ENCODE measurements at regions not wholly inside any gene's neighbourhood (a gene's known extent, or its start where the extent isn't known, plus 50 kb on each side); places are given as distances from the start of the nearest gene placed in this dataset.

DNA sequence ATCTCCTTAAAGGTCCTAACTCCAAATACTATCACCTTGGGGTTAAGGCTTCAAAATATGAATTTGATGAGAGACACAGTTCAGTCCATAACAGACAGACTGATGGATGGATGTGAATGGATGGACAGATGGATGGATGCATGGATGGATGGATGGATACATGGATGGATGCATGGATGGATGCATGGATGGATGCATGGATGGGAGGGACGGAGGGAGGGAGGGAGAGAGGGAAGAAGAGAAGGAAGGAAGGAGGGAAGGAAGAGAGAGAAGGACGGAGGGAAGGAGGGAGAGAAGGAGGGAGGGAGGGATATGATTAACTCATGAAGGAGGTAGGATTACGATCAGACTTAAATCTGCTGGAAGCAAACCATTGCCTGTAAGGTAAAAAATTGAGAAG lies 192.4 kb downstream of the LRRN1 start:
- TF ChIP-seq NFIC (IDR thresholded peaks at IDR 0.05), result no peak
- TF ChIP-seq EGR1 (IDR thresholded peaks at IDR 0.05), result no peak
- no peak for TF ChIP-seq CEBPB (IDR thresholded peaks at IDR 0.05)
- TF ChIP-seq, protein P1, sequence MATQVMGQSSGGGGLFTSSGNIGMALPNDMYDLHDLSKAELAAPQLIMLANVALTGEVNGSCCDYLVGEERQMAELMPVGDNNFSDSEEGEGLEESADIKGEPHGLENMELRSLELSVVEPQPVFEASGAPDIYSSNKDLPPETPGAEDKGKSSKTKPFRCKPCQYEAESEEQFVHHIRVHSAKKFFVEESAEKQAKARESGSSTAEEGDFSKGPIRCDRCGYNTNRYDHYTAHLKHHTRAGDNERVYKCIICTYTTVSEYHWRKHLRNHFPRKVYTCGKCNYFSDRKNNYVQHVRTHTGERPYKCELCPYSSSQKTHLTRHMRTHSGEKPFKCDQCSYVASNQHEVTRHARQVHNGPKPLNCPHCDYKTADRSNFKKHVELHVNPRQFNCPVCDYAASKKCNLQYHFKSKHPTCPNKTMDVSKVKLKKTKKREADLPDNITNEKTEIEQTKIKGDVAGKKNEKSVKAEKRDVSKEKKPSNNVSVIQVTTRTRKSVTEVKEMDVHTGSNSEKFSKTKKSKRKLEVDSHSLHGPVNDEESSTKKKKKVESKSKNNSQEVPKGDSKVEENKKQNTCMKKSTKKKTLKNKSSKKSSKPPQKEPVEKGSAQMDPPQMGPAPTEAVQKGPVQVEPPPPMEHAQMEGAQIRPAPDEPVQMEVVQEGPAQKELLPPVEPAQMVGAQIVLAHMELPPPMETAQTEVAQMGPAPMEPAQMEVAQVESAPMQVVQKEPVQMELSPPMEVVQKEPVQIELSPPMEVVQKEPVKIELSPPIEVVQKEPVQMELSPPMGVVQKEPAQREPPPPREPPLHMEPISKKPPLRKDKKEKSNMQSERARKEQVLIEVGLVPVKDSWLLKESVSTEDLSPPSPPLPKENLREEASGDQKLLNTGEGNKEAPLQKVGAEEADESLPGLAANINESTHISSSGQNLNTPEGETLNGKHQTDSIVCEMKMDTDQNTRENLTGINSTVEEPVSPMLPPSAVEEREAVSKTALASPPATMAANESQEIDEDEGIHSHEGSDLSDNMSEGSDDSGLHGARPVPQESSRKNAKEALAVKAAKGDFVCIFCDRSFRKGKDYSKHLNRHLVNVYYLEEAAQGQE (IDR thresholded peaks at IDR 0.05; ENCODE audit: low read depth), result no peak
- TF ChIP-seq, protein P2, sequence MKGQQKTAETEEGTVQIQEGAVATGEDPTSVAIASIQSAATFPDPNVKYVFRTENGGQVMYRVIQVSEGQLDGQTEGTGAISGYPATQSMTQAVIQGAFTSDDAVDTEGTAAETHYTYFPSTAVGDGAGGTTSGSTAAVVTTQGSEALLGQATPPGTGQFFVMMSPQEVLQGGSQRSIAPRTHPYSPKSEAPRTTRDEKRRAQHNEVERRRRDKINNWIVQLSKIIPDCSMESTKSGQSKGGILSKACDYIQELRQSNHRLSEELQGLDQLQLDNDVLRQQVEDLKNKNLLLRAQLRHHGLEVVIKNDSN (IDR thresholded peaks at IDR 0.05), result no peak
- TF ChIP-seq YY1 (IDR thresholded peaks at IDR 0.05; ENCODE audit: low read depth), result no peak
- no peak for TF ChIP-seq EP300 (IDR thresholded peaks at IDR 0.05; ENCODE audit: borderline replicate concordance)
- TF ChIP-seq RAD21 (IDR thresholded peaks at IDR 0.05; ENCODE audit: low read depth), result no peak

DNA sequence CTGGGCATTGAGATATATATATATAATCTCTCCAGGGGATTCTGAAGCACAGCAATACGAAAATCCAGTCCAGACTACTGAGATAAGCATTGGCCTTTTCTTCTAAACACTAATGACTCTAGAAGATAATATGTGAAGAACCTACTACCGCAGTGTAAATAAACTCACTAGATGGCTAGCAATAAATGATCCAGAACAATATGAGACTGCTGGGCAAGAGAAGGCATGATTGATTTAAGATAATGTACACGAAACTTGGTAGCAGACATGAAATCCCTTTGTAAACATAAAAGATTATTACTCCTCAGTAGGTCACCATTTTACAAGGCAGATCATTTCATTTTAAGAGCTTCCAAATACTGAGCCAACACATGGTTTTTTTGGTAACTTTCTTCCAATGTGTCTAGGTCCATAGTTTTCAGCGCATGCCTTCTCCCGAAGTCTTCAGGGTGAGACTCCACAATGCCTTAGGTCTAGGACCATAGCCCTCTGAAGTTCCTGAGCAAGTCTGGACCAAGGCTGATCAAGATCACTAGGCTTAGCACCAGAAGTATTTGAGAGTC lies 193.2 kb downstream of the LRRN1 start:
- no peak for TF ChIP-seq TCF12 (IDR thresholded peaks at IDR 0.05; ENCODE audit: low read depth)
- no peak for TF ChIP-seq YY1 (IDR thresholded peaks at IDR 0.05; ENCODE audit: low read depth)
- TF ChIP-seq, protein P3, sequence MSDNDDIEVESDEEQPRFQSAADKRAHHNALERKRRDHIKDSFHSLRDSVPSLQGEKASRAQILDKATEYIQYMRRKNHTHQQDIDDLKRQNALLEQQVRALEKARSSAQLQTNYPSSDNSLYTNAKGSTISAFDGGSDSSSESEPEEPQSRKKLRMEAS (IDR thresholded peaks at IDR 0.05), result no peak
- no peak for TF ChIP-seq TAF1 (IDR thresholded peaks at IDR 0.05; ENCODE audit: low read depth)

DNA sequence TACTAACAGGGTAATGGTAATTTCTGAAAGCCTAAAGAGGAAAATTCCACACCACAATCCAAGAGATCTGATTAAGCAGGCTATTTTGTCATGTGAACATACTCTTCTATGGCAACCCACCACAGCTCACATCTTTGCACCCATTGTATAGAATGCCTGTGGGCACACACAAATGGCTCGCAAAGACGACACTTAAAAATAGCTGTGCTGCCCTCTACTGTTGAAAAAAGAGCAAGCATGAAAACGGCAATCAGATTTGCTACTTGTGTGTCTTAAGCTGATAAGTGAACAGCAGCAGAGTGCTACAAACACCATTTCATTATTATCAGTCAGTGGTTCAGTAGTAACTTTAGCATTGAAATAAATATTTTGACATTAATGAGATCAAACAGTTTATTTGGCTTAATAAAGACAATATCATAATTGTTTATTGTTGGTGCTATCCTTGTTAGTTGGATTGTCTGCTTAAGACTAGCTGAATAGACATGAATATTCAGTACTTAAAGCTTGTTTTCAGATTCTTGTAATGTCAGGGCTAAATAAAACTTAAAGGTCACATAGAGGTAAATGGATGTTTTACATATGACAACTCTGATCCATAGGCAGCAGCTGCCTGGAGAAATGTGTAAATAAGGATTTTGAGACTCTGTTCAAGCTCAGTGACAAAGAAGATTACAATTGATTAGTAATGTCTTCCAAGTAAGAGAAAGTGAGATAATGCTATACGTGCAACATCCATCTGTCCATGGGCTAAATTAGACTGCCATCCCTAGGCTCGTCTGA lies 199.1 kb downstream of the LRRN1 start:
- TF ChIP-seq RAD21 (IDR thresholded peaks at IDR 0.05; ENCODE audit: low read depth) (peak; percentile 33; the same call in 1 of the 2 replicates), NFIC (IDR thresholded peaks at IDR 0.05) (no peak)

DNA sequence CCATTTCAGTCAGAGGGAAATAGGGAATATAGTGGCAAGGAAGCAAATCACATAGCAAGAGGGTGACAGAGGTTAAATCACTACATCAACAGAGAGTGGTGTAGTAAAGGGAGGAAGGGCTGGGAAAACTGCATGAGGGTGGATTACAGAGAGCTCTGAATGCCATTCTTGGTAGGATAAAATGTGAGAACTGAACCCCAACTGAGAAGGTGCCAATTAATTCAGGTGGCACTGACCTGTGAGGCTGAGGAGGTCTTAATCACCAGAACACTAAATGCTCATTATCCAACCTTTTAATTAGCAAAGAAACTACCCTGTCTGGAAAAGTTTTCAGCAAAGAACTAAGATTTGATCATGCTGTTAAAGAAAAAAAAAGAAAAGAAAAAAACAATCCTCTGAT lies 202.7 kb downstream of the LRRN1 start:
- TF ChIP-seq RAD21 (IDR thresholded peaks at IDR 0.05; ENCODE audit: low read depth), result no peak
- TF ChIP-seq, protein P3 (IDR thresholded peaks at IDR 0.05), result no peak
- no peak for TF ChIP-seq EGR1 (IDR thresholded peaks at IDR 0.05)
- no peak for TF ChIP-seq CREB1 (IDR thresholded peaks at IDR 0.05; ENCODE audit: low read depth)
- no peak for TF ChIP-seq FOXM1 (IDR thresholded peaks at IDR 0.05; ENCODE audit: borderline replicate concordance, low read depth)
- no peak for TF ChIP-seq TCF12 (IDR thresholded peaks at IDR 0.05; ENCODE audit: low read depth)
- TF ChIP-seq ZBTB7A (IDR thresholded peaks at IDR 0.05; ENCODE audit: low read depth), result no peak
- TF ChIP-seq YY1 (IDR thresholded peaks at IDR 0.05; ENCODE audit: low read depth), result no peak
- TF ChIP-seq, protein P1 (IDR thresholded peaks at IDR 0.05; ENCODE audit: low read depth), result no peak
- no peak for TF ChIP-seq TAF1 (IDR thresholded peaks at IDR 0.05; ENCODE audit: low read depth)
- TF ChIP-seq CEBPB (IDR thresholded peaks at IDR 0.05), result no peak
- TF ChIP-seq TEAD4 (IDR thresholded peaks at IDR 0.05), result no peak

DNA sequence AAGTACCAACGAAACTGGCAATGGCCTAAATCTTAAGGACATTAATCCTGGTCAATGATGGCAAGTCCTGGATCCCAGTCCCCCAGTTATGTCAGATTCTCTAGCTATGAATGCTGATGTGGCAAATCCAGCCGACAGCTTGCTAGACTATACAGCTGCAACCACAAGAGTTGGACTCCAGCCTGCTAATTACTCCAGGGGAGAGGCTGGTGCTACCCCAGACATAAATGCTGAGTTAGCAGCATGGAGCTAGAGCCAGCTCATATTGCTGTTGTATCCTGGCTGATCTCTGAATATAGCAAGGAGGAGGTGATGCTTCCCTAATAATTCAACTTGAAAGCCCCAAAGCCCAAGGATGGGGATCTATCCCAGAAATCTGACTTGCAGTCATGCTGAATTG lies 207.1 kb downstream of the LRRN1 start:
- TF ChIP-seq TAF1 (IDR thresholded peaks at IDR 0.05; ENCODE audit: low read depth) (no peak), EP300 (IDR thresholded peaks at IDR 0.05; ENCODE audit: borderline replicate concordance) (no peak), CREB1 (IDR thresholded peaks at IDR 0.05; ENCODE audit: low read depth) (no peak), EGR1 (IDR thresholded peaks at IDR 0.05) (no peak), ZBTB7A (IDR thresholded peaks at IDR 0.05; ENCODE audit: low read depth) (no peak), TCF12 (IDR thresholded peaks at IDR 0.05; ENCODE audit: low read depth) (no peak)
- TF ChIP-seq, protein P1 (IDR thresholded peaks at IDR 0.05; ENCODE audit: low read depth), result no peak
- TF ChIP-seq, protein P3 (IDR thresholded peaks at IDR 0.05), result no peak
- TF ChIP-seq, protein P2 (IDR thresholded peaks at IDR 0.05), result no peak
